Adrenal gland (tissue), 9 donors: ENCODE measurements at regions not wholly inside any gene's neighbourhood (a gene's known extent, or its start where the extent isn't known, plus 50 kb on each side); places are given as distances from the start of the nearest gene placed in this dataset.

Experiments
- DNase-seq, 7 donors: peaks; one replicate each; pipeline ENCODE4 v3.0.0-alpha.2; 2019 to 2020
- H3K27ac ChIP-seq, 5 donors: fragments of 200-600 bp; sonication (generic) in 4 of 5; 1 replicate in 3 of 5; 2 replicates in 2 of 5; pipeline versions ENCODE4 v1.5.1 to v1.8.0; 2016 to 2020; ENCODE audit warnings: mild to moderate bottlenecking in 1 of 5
- H3K27me3 ChIP-seq: fragments of 200-600 bp; 2 replicates; pipeline ENCODE4 v1.8.0; 2021
- H3K36me3 ChIP-seq, 2 donors: fragments of 200-600 bp; replicated peaks in 1 of 2; 1 replicate in 1 of 2; 2 replicates in 1 of 2; pipeline versions ENCODE4 v1.5.1 to v1.8.0; 2018 to 2022
- H3K4me1 ChIP-seq, 2 donors: fragments of 200-600 bp; replicated peaks in 1 of 2; 1 replicate in 1 of 2; 2 replicates in 1 of 2; pipeline versions ENCODE4 v1.5.1 to v1.8.0; 2018 to 2021
- H3K4me3 ChIP-seq, 4 donors: fragments of 200-600 bp; sonication (generic) in 3 of 4; one replicate each; pipeline ENCODE4 v1.5.1; 2016 to 2018
- H3K9me3 ChIP-seq, 3 donors: fragments of 200-600 bp; sonication (generic) in 1 of 3; replicated peaks in 1 of 3; 1 replicate in 2 of 3; 2 replicates in 1 of 3; pipeline versions ENCODE4 v1.5.1 to v1.8.0; 2016 to 2021
- CTCF ChIP-seq, 6 experiments: fragments of 450-650 bp in 4 of 6; fragments of 200-600 bp in 2 of 6; sonication (generic) in 1 of 6; IDR thresholded peaks; 1 replicate in 5 of 6; 2 replicates in 1 of 6; pipeline versions ENCODE4 v1.5.1 to v1.8.0; 2016 to 2021; ENCODE audit warnings: antibody characterized with exemption in 6 of 6, mild to moderate bottlenecking in 2 of 6, moderate library complexity in 1 of 6
- POLR2A ChIP-seq, 2 donors: fragments of 450-650 bp; IDR thresholded peaks; one replicate each; pipeline ENCODE4 v1.6.1; 2017; ENCODE audit warnings: antibody characterized with exemption in 2 of 2, mild to moderate bottlenecking in 2 of 2, moderate library complexity in 1 of 2
- WGBS, 4 donors: extraction: QIAGEN DNeasy Blood & Tissue Kit in 2 of 4; methylation state at CpG; one replicate each; pipeline versions ENCODE4 v1.1.5 to v1.1.7; 2013 to 2017; 5-methylcytosine and 5-hydroxymethylcytosine counted together
- intact Hi-C, 2 donors: fragments of 100-400 bp; cut with DNase I; formaldehyde crosslinking; loops; one replicate each; pipeline versions ENCODE4 v1.14.1 to v1.15.0; 2022 to 2023
- donor health status: healthy with polysubstance abuse.
- donor health status: Bipolar disorder and iron deficiency.
- donor health status: DM: yes; HTN: yes; CAD: no.
- donor health status: DM: no; HTN: no; CAD: no.
- donor health status: DM: no; HTN: no; CAD: no.

- no peaks in the 10 kb centered on the region for H3K4me1 ChIP-seq
- DNase-seq = no peak
- H3K27ac ChIP-seq = no peak overlapping the region
- 88 to 96% (median 88%) methylated on average over 3 of the region's 3 CpGs for WGBS, 4 donors
- H3K36me3 ChIP-seq = no peaks in the 10 kb centered on the region
- TF ChIP-seq CTCF (IDR thresholded peaks at IDR 0.05) (no peak), POLR2A (IDR thresholded peaks at IDR 0.05) (no peak)
- peaks cover 5% of the 10 kb centered on the region for H3K27me3 ChIP-seq
- H3K4me3 ChIP-seq = no peak overlapping the region
- intact Hi-C loops = no loop called here
- no peaks in the 10 kb centered on the region for H3K9me3 ChIP-seq
Observed at GRCh38 chr11:11743216-11743615, 98.6 kb upstream of the USP47 start.

DNA sequence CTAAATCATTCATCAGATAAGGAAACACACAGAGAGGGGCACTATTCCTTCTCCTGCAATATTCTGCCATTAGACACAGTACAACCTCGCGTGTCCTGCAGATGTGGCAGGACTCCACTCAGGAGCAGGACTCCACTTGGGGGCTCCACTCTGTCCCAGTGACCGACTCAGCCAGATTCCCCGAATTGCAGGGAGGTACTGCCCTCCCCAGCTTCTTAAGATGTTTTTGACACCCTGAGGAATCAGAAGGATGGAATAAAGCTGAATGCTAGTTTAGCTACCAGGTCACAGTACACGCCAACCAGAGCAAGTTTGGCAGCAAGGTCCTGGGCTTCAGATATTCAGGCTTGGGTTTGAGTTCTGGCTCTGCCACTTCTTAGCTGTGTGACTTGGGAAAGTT is 99.3 kb upstream of the USP47 start:
- no peaks in the 10 kb centered on the region for H3K9me3 ChIP-seq
- WGBS, 4 donors = 73 to 82% (median 76%) methylated on average over 5 of the region's 5 CpGs
- no peaks in the 10 kb centered on the region for H3K4me1 ChIP-seq
- no peaks in the 10 kb centered on the region for H3K36me3 ChIP-seq
- no peak overlapping the region for H3K27ac ChIP-seq
- H3K4me3 ChIP-seq = no peak overlapping the region
- peaks cover 5% of the 10 kb centered on the region for H3K27me3 ChIP-seq
- intact Hi-C loops = no loop called here
- DNase-seq = no peak
- TF ChIP-seq CTCF (IDR thresholded peaks at IDR 0.05) = no peak
- TF ChIP-seq POLR2A (IDR thresholded peaks at IDR 0.05) = no peak

DNA sequence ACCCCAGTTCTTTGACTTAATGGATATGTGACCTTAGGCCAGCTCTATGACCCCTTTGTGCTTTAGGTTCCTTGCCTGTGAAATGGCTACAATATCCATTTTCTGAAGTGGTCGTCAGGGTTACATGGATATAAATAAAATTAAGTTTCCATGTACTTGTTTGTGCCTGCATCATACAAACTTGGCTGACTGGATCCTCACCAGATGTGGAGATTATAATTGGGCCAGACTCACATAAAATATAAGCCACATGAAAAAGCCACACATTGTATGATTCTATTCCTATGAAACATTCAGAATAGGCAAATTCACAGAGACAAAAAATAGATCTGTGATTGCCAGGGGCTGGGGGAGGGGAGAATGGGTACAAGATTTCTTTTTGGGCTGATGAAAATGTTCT is 100.9 kb upstream of the USP47 start:
- 76 to 86% (median 80%) methylated on average over 1 of the region's 1 CpG for WGBS, 4 donors
- H3K4me1 ChIP-seq = no peaks in the 10 kb centered on the region
- intact Hi-C loops = no loop called here
- no peaks in the 10 kb centered on the region for H3K9me3 ChIP-seq
- TF ChIP-seq CTCF (IDR thresholded peaks at IDR 0.05) = no peak
- no peak for TF ChIP-seq POLR2A (IDR thresholded peaks at IDR 0.05)
- H3K36me3 ChIP-seq = no peaks in the 10 kb centered on the region
- no peak for DNase-seq
- no peak overlapping the region for H3K4me3 ChIP-seq
- no peak overlapping the region for H3K27ac ChIP-seq
- H3K27me3 ChIP-seq = peaks cover 1% of the 10 kb centered on the region

DNA sequence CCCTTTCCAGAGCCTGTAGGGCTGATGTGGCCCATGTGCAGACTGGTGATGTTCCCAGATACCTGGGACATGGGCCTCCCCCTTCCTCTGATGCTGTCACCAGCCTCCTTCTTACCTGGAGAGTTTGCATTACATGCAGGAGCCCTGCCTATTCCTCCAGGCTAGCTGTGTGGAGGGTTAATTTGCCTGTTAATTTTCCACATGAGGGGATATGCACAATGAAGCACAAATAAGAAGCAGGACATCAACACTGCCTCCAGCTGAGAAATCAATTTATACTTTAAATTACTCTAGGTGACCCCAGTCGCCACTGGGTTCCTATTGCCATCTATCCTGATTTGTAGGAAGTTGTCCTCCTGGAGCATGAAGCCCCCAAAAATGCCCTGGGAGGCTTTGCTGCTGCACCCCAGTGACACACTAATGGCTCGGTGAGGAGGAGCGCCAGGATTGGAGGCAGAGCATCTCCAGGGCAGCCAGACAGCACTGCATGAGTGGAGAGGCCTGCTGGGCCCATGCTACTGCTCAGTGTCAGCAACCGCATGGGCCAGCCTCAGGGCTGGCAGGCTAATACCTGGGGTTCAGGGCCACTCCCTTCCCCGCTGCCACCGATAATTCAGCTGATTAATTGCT is 101.6 kb upstream of the USP47 start:
- TF ChIP-seq CTCF (IDR thresholded peaks at IDR 0.05) (no peak), POLR2A (IDR thresholded peaks at IDR 0.05) (no peak)
- WGBS, 4 donors = 87 to 95% (median 93%) methylated on average over 5 to 6 of the region's 6 CpGs
- H3K4me1 ChIP-seq = no peaks in the 10 kb centered on the region
- no peaks in the 10 kb centered on the region for H3K9me3 ChIP-seq
- DNase-seq = no peak
- H3K27me3 ChIP-seq = no peaks in the 10 kb centered on the region
- intact Hi-C loops = no loop called here
- H3K36me3 ChIP-seq = no peaks in the 10 kb centered on the region
- no peak overlapping the region for H3K4me3 ChIP-seq
- H3K27ac ChIP-seq = no peak overlapping the region
